ENCODE measurements at regions not wholly inside any gene's neighbourhood (a gene's known extent, or its start where the extent isn't known, plus 50 kb on each side); places are given as distances from the start of the nearest gene placed in this dataset.

GRCh38 chr2:175462246-175462645 is 280.7 kb upstream of the ATP5MC3 start (continued):
- no peak for TF ChIP-seq ARID4B (CRISPR knock-in tag; IDR thresholded peaks at IDR 0.05; ENCODE audit: borderline replicate concordance)
- TF ChIP-seq SMAD3 (CRISPR knock-in tag; IDR thresholded peaks at IDR 0.05; ENCODE audit: borderline replicate concordance) = no peak

GRCh38 chr2:175461839-175462238 is 280.3 kb upstream of the ATP5MC3 start:
- POLR2A ChIA-PET = no interaction called here
- peaks cover 28% of the 10 kb centered on the region for H3K9me3 Mint-ChIP-seq
- no peak overlapping the region for H3K27ac Mint-ChIP-seq
- DNase-seq (ENCODE audit: low spot score) = no peak
- no peaks in the 10 kb centered on the region; the same call in 1 of the 2 replicates for H3K27me3 Mint-ChIP-seq (ENCODE audit: low read depth)
- CTCF ChIA-PET = no interaction called here
- H3K4me1 Mint-ChIP-seq = no peaks in the 10 kb centered on the region
- no peak overlapping the region for H3K4me3 Mint-ChIP-seq
- H3K36me3 Mint-ChIP-seq = peaks cover 26% of the 10 kb centered on the region
- ATAC-seq = no peak
- TF ChIP-seq ZNF281 (CRISPR knock-in tag; IDR thresholded peaks at IDR 0.05) (no peak), NR3C1 (CRISPR knock-in tag; conservative IDR thresholded peaks at IDR 0.05; ENCODE audit: low read depth) (no peak), PRDM15 (CRISPR knock-in tag; IDR thresholded peaks at IDR 0.05) (no peak), ATF2 (CRISPR knock-in tag; IDR thresholded peaks at IDR 0.05; ENCODE audit: borderline replicate concordance, low read depth) (no peak), SMAD3 (CRISPR knock-in tag; IDR thresholded peaks at IDR 0.05; ENCODE audit: borderline replicate concordance) (no peak), TEAD4 (CRISPR knock-in tag; IDR thresholded peaks at IDR 0.05) (no peak), ZNF425 (CRISPR knock-in tag; conservative IDR thresholded peaks at IDR 0.05) (no peak)
